ENCODE measurements at regions not wholly inside any gene's neighbourhood (a gene's known extent, or its start where the extent isn't known, plus 50 kb on each side); places are given as distances from the start of the nearest gene placed in this dataset.
"Not testable (repeated sequence)": the region's sequence is repeated elsewhere in the genome, so short reads cannot be mapped to it uniquely, and the experiment has no call there.

- Histone ChIP-seq H3K36me3 (no peaks in the 10 kb centered on the region), H3K9me3 (peaks cover 0 to 4% (median 0%) of the 10 kb centered on the region in 4 donors), H3K4me3 (no peak overlapping the region), H3K27ac (no peak overlapping the region), H3K4me1 (no peaks in the 10 kb centered on the region), H3K27me3 (no peaks in the 10 kb centered on the region)
- DNase-seq, result no peak
- TF ChIP-seq POLR2A (IDR thresholded peaks at IDR 0.05), result no peak
- TF ChIP-seq CTCF (IDR thresholded peaks at IDR 0.05), result no peak
Observed at GRCh38 chr16:8044796-8045195, 545.5 kb downstream of the TMEM114 start.

GRCh38 chr16:8032406-8032805 is 557.9 kb downstream of the TMEM114 start:
- TF ChIP-seq POLR2A (IDR thresholded peaks at IDR 0.05) (no peak), CTCF (IDR thresholded peaks at IDR 0.05) (no peak)
- H3K4me3 ChIP-seq, result no peak overlapping the region
- no peaks in the 10 kb centered on the region for H3K36me3 ChIP-seq
- H3K27me3 ChIP-seq, result no peaks in the 10 kb centered on the region
- H3K27ac ChIP-seq, result no peak overlapping the region
- no peaks in the 10 kb centered on the region for H3K9me3 ChIP-seq
- no peak for DNase-seq
- no peaks in the 10 kb centered on the region for H3K4me1 ChIP-seq

- H3K27ac ChIP-seq, H3K36me3 ChIP-seq, H3K4me1 ChIP-seq, H3K27me3 ChIP-seq, H3K9me3 ChIP-seq, DNase-seq, H3K4me3 ChIP-seq: not testable (repeated sequence)
Observed at GRCh38 chr16:8030004-8030403, 560.3 kb downstream of the TMEM114 start.

GRCh38 chr16:8026450-8026849 is 563.9 kb downstream of the TMEM114 start:
- DNase-seq, result no peak
- H3K9me3 ChIP-seq, result no peaks in the 10 kb centered on the region
- H3K4me1 ChIP-seq, result no peaks in the 10 kb centered on the region
- H3K4me3 ChIP-seq, result no peak overlapping the region
- TF ChIP-seq POLR2A (IDR thresholded peaks at IDR 0.05), result no peak
- TF ChIP-seq CTCF (IDR thresholded peaks at IDR 0.05), result no peak
- H3K27ac ChIP-seq, result no peak overlapping the region
- H3K36me3 ChIP-seq, result no peaks in the 10 kb centered on the region
- no peaks in the 10 kb centered on the region for H3K27me3 ChIP-seq

- H3K4me3 ChIP-seq, result no peak overlapping the region
- no peaks in the 10 kb centered on the region for H3K4me1 ChIP-seq
- no peak for DNase-seq
- no peaks in the 10 kb centered on the region for H3K27me3 ChIP-seq
- H3K36me3 ChIP-seq, result no peaks in the 10 kb centered on the region
- no peak overlapping the region for H3K27ac ChIP-seq
- no peak for TF ChIP-seq CTCF (IDR thresholded peaks at IDR 0.05)
- no peak for TF ChIP-seq POLR2A (IDR thresholded peaks at IDR 0.05)
- H3K9me3 ChIP-seq, result no peaks in the 10 kb centered on the region
Observed at GRCh38 chr16:8023326-8023725, 567.0 kb downstream of the TMEM114 start.

- H3K4me1 ChIP-seq, result no peaks in the 10 kb centered on the region
- no peak for DNase-seq
- H3K4me3 ChIP-seq, result no peak overlapping the region
- no peaks in the 10 kb centered on the region for H3K36me3 ChIP-seq
- no peak overlapping the region for H3K27ac ChIP-seq
- no peak for TF ChIP-seq CTCF (IDR thresholded peaks at IDR 0.05)
- TF ChIP-seq POLR2A (IDR thresholded peaks at IDR 0.05), result no peak
- H3K9me3 ChIP-seq, result no peaks in the 10 kb centered on the region
- no peaks in the 10 kb centered on the region for H3K27me3 ChIP-seq
Observed at GRCh38 chr16:8005096-8005860, 585.0 kb downstream of the TMEM114 start.
